H9 (cell line): ENCODE measurements at regions not wholly inside any gene's neighbourhood (a gene's known extent, or its start where the extent isn't known, plus 50 kb on each side); places are given as distances from the start of the nearest gene placed in this dataset.

Experiments
- DNase-seq: peaks from one replicate; pipeline ENCODE4 v3.0.0-alpha.2; 2017
- H2AFZ ChIP-seq: one replicate; pipeline ENCODE4 v1.6.1; 2013; ENCODE audit warnings: mild to moderate bottlenecking, low read length, control low read depth, moderate library complexity
- H2AK5ac ChIP-seq: 2 replicates; pipeline ENCODE4 v1.6.1; 2013; ENCODE audit warnings: low read length, control low read depth, mixed read lengths; ENCODE audit not compliant: insufficient read length
- H2BK120ac ChIP-seq: one replicate; pipeline ENCODE4 v1.6.1; 2013; ENCODE audit warnings: low read depth, mild to moderate bottlenecking, low read length, control low read depth, inconsistent platforms; ENCODE audit not compliant: poor library complexity, severe bottlenecking
- H2BK12ac ChIP-seq: 2 replicates; pipeline ENCODE4 v1.6.1; 2013; ENCODE audit warnings: low read length, control low read depth, mixed read lengths, low read depth; ENCODE audit not compliant: insufficient read length
- H2BK15ac ChIP-seq: 2 replicates; pipeline ENCODE4 v1.6.1; 2013; ENCODE audit warnings: low read depth, low read length, control low read depth
- H2BK20ac ChIP-seq: one replicate; pipeline ENCODE4 v1.6.1; 2013; ENCODE audit warnings: low read depth, mild to moderate bottlenecking, low read length, control low read depth, inconsistent platforms; ENCODE audit not compliant: poor library complexity, severe bottlenecking
- H2BK5ac ChIP-seq: 2 replicates; pipeline ENCODE4 v1.6.1; 2013; ENCODE audit warnings: low read length, control low read depth, mixed read lengths; ENCODE audit not compliant: insufficient read length
- H3K14ac ChIP-seq: 2 replicates; pipeline ENCODE4 v1.6.1; 2013; ENCODE audit warnings: low read length, control low read depth; ENCODE audit not compliant: insufficient read depth
- H3K18ac ChIP-seq: 2 replicates; pipeline ENCODE4 v1.6.1; 2013; ENCODE audit warnings: low read depth, mild to moderate bottlenecking, mixed read lengths, low read length, control low read depth; ENCODE audit not compliant: insufficient read length
- H3K23ac ChIP-seq: 2 replicates; pipeline ENCODE4 v1.6.1; 2013; ENCODE audit warnings: low read length, control low read depth, mixed read lengths, low read depth; ENCODE audit not compliant: insufficient read length
- H3K23me2 ChIP-seq: 2 replicates; pipeline ENCODE4 v1.6.1; 2013; ENCODE audit warnings: low read depth, mild to moderate bottlenecking, mixed read lengths, low read length, control low read depth; ENCODE audit not compliant: insufficient read length, poor library complexity, severe bottlenecking
- H3K27ac ChIP-seq: 2 replicates; pipeline ENCODE4 v1.5.1; 2013; ENCODE audit warnings: low read length, control low read depth, mixed read lengths, low read depth; ENCODE audit not compliant: insufficient read length
- H3K27me3 ChIP-seq: 2 replicates; pipeline ENCODE4 v1.6.1; 2013; ENCODE audit warnings: low read length, control low read depth, inconsistent platforms; ENCODE audit not compliant: insufficient read depth
- H3K4ac ChIP-seq: 2 replicates; pipeline ENCODE4 v1.6.1; 2013; ENCODE audit warnings: low read depth, mild to moderate bottlenecking, control low read depth, inconsistent platforms, low read length, moderate library complexity
- H3K4me1 ChIP-seq: 2 replicates; pipeline ENCODE4 v1.6.1; 2013; ENCODE audit warnings: low read length, control low read depth, inconsistent platforms; ENCODE audit not compliant: insufficient read depth
- H3K4me2 ChIP-seq: 2 replicates; pipeline ENCODE4 v1.6.1; 2013; ENCODE audit warnings: low read length, control low read depth, mixed read lengths; ENCODE audit not compliant: insufficient read length, insufficient read depth
- H3K56ac ChIP-seq: 2 replicates; pipeline ENCODE4 v1.6.1; 2013; ENCODE audit warnings: low read depth, mild to moderate bottlenecking, mixed read lengths, low read length, control low read depth; ENCODE audit not compliant: insufficient read length
- H3K79me1 ChIP-seq: 2 replicates; pipeline ENCODE4 v1.6.1; 2013; ENCODE audit warnings: low read depth, mild to moderate bottlenecking, moderate library complexity, low read length, control low read depth, inconsistent platforms; ENCODE audit not compliant: insufficient read depth, poor library complexity, severe bottlenecking
- H3K79me2 ChIP-seq: 2 replicates; pipeline ENCODE4 v1.6.1; 2013; ENCODE audit warnings: low read length, control low read depth, inconsistent platforms; ENCODE audit not compliant: insufficient read depth
- H3K9ac ChIP-seq: 2 replicates; pipeline ENCODE4 v1.6.1; 2013; ENCODE audit warnings: low read length, control low read depth, mixed read lengths; ENCODE audit not compliant: insufficient read length; ENCODE audit errors: extremely low read depth
- H3K9me3 ChIP-seq: one replicate; pipeline ENCODE4 v1.6.1; 2013; ENCODE audit warnings: low read depth, low read length, inconsistent platforms; ENCODE audit not compliant: control insufficient read depth
- H3T11ph ChIP-seq: one replicate; pipeline ENCODE4 v1.6.1; 2013; ENCODE audit warnings: mild to moderate bottlenecking, low read length, control low read depth, inconsistent platforms
- H4K20me1 ChIP-seq: one replicate; pipeline ENCODE4 v1.6.1; 2013; ENCODE audit not compliant: control insufficient read depth, insufficient read length, insufficient read depth
- H4K5ac ChIP-seq: 2 replicates; pipeline ENCODE4 v1.6.1; 2013; ENCODE audit warnings: low read depth, mild to moderate bottlenecking, mixed read lengths, low read length, control low read depth; ENCODE audit not compliant: insufficient read length
- H4K8ac ChIP-seq: replicated peaks from 2 replicates; pipeline ENCODE4 v1.6.1; 2013; ENCODE audit warnings: low read length, control low read depth, mixed read lengths, low read depth; ENCODE audit not compliant: insufficient read length
- H4K91ac ChIP-seq: 2 replicates; pipeline ENCODE4 v1.6.1; 2013; ENCODE audit warnings: low read depth, mild to moderate bottlenecking, moderate library complexity, mixed read lengths, low read length, control low read depth; ENCODE audit not compliant: insufficient read length
- H3K27ac Mint-ChIP-seq, 3 experiments: 2 replicates in 2 of 3; 3 replicates in 1 of 3; pipeline ENCODE4 v1.8.0; 2020 to 2021; ENCODE audit warnings: mixed read lengths in 3 of 3, mild to moderate bottlenecking in 1 of 3, moderate library complexity in 1 of 3
- H3K27me3 Mint-ChIP-seq: 2 replicates; pipeline ENCODE4 v1.8.0; 2021; ENCODE audit warnings: low read depth, mild to moderate bottlenecking, moderate library complexity, mixed read lengths
- H3K36me3 Mint-ChIP-seq, 3 experiments: 2 replicates in 2 of 3; 3 replicates in 1 of 3; pipeline ENCODE4 v1.8.0; 2020 to 2021; ENCODE audit warnings: low read depth in 3 of 3, mixed read lengths in 3 of 3; ENCODE audit not compliant: insufficient read depth in 1 of 3
- H3K4me1 Mint-ChIP-seq, 2 experiments: 2 replicates each; pipeline ENCODE4 v1.8.0; 2020; ENCODE audit warnings: mixed read lengths in 2 of 2
- H3K4me3 Mint-ChIP-seq, 2 experiments: 2 replicates in 1 of 2; 3 replicates in 1 of 2; pipeline ENCODE4 v1.8.0; 2020 to 2021; ENCODE audit warnings: mild to moderate bottlenecking in 2 of 2, mixed read lengths in 2 of 2, moderate library complexity in 1 of 2
- H3K9me3 Mint-ChIP-seq, 2 experiments: 2 replicates in 1 of 2; 3 replicates in 1 of 2; pipeline ENCODE4 v1.8.0; 2020; ENCODE audit warnings: mild to moderate bottlenecking in 2 of 2, mixed read lengths in 2 of 2, moderate library complexity in 1 of 2
- WGBS: extraction: QIAGEN DNeasy Blood & Tissue Kit; methylation state at CpG from one replicate; pipeline ENCODE4 v1.1.7; 2013; ENCODE audit warnings: missing lambda C conversion rate, low lambda C conversion rate, mixed read lengths; ENCODE audit not compliant: insufficient read length; ENCODE audit errors: extremely low coverage; 5-methylcytosine and 5-hydroxymethylcytosine counted together
- TF ChIP-seq, protein P1 (sequence below): fragments of 200-600 bp; sonication (generic); conservative IDR thresholded peaks from 3 replicates; pipeline ENCODE4 v1.8.0; 2021; ENCODE audit warnings: antibody characterized with exemption, mild to moderate bottlenecking

DNA sequence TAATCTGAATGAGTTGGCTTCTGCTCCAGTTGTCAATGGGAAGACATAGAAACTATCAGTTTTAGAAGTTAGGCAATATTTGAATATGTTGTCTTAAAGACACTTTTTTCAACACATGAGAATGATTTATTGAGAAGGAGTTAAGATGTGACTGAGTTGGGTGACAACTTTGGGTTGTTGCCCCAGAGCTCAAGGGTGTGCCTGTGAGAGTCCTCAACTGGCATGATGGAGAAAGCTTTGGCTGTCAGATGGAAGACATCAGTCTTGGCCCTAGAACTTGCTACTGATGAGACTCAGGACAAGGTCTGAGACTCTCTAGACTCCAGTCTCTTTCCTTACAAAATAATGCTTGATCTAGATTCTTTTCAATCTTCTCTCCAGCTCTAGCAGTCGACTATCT lies 69.0 kb upstream of the CTAGE1 start:
- Histone ChIP-seq H4K20me1 (no peaks in the 10 kb centered on the region), H3K18ac (no peak overlapping the region), H3K9ac (no peak overlapping the region), H2BK20ac (no peak overlapping the region), H2BK12ac (no peak overlapping the region), H3K23me2 (no peaks in the 10 kb centered on the region), H3K14ac (no peak overlapping the region), H3K23ac (no peak overlapping the region), H3T11ph (no peak overlapping the region), H2BK5ac (no peak overlapping the region), H3K27ac (no peak overlapping the region), H3K4ac (no peak overlapping the region), H3K79me2 (no peaks in the 10 kb centered on the region), H2BK15ac (no peak overlapping the region), H3K79me1 (no peaks in the 10 kb centered on the region), H3K9me3 (no peaks in the 10 kb centered on the region), H4K5ac (no peak overlapping the region), H2AK5ac (no peak overlapping the region), H3K27me3 (no peaks in the 10 kb centered on the region), H3K4me2 (no peak overlapping the region), H2AFZ (no peak overlapping the region), H3K56ac (no peak overlapping the region), H4K8ac (no peak overlapping the region), H4K91ac (no peak overlapping the region), H2BK120ac (no peak overlapping the region), H3K4me1 (no peaks in the 10 kb centered on the region)
- peaks cover 6% of the 10 kb centered on the region for H3K27me3 Mint-ChIP-seq
- H3K4me3 Mint-ChIP-seq: no peak overlapping the region
- no peaks in the 10 kb centered on the region for H3K36me3 Mint-ChIP-seq
- no CpG with 5 or more reads among the region's 1 CpG for WGBS
- DNase-seq: no peak
- H3K27ac Mint-ChIP-seq: no peak overlapping the region
- TF ChIP-seq, protein P1, sequence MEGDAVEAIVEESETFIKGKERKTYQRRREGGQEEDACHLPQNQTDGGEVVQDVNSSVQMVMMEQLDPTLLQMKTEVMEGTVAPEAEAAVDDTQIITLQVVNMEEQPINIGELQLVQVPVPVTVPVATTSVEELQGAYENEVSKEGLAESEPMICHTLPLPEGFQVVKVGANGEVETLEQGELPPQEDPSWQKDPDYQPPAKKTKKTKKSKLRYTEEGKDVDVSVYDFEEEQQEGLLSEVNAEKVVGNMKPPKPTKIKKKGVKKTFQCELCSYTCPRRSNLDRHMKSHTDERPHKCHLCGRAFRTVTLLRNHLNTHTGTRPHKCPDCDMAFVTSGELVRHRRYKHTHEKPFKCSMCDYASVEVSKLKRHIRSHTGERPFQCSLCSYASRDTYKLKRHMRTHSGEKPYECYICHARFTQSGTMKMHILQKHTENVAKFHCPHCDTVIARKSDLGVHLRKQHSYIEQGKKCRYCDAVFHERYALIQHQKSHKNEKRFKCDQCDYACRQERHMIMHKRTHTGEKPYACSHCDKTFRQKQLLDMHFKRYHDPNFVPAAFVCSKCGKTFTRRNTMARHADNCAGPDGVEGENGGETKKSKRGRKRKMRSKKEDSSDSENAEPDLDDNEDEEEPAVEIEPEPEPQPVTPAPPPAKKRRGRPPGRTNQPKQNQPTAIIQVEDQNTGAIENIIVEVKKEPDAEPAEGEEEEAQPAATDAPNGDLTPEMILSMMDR: no peak
- no peaks in the 10 kb centered on the region; a peak in 1 of 5 replicates for H3K9me3 Mint-ChIP-seq
- H3K4me1 Mint-ChIP-seq: 0 out of 4 replicates have a peak, but pooled peaks cover 0 to 3% of the 10 kb centered on the region in 2 experiments
